GM19455 (cell line): ENCODE measurements at regions not wholly inside any gene's neighbourhood (a gene's known extent, or its start where the extent isn't known, plus 50 kb on each side); places are given as distances from the start of the nearest gene placed in this dataset.
"Not testable (repeated sequence)": the region's sequence is repeated elsewhere in the genome, so short reads cannot be mapped to it uniquely, and the experiment has no call there.

ENCODE experiments used
- ATAC-seq: cut with Tn5 transposase; IDR thresholded peaks from one replicate; pipeline ENCODE4 v1.9.1; 2021; ENCODE audit not compliant: unreplicated experiment

GRCh38 chr10:32143302-32143847, 87.2 kb upstream of the KIF5B start:
- no peak for ATAC-seq

GRCh38 chr10:32142646-32143045, 86.4 kb upstream of the KIF5B start:
- no peak for ATAC-seq

- ATAC-seq: no peak
Measured at GRCh38 chr10:32141018-32141807, 85.0 kb upstream of the KIF5B start.

- ATAC-seq: no peak
Measured at GRCh38 chr10:32140403-32140802, 84.2 kb upstream of the KIF5B start.

GRCh38 chr10:32139223-32140073, 83.2 kb upstream of the KIF5B start:
- ATAC-seq: no peak

DNA sequence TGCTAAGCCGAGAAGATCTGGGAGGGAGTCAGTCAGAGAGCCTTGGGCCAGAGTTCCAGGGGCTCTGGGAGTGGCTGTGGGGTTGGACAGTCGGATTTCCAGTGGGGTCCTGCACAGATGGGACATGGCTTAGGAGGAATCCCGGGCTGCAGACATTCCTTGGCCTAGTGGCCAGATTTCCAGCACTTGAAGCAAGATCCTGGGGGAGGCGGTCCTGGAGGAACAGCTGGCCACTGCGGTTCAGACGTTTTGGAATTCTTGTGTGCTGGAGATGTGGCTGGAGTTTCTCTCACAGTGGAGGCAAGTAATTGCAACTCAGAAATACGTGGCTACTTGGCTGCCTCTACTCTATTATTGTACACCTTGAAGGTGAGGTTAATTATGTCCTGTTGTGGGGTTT, 80.7 kb upstream of the KIF5B start:
- not testable (repeated sequence) for ATAC-seq

DNA sequence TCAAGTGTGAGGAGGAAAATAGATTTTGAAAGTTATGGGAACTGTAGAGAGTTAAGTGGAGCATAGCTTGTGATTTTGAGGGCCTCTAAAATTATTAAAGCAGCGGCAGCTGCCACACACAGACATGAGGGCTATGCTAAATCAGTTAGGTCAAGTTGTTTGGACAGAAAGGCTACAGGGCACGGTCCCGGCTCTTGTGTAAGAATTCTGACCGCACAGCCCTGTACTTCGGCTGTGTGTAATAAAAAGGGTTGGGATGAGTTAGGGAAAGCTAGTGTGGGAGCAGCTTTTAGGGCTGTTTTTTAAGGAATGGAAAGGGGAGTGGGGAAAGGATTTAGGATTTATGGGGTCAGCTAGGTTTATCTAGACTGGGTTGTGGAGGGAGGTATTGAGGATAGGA, 79.6 kb upstream of the KIF5B start:
- not testable (repeated sequence) for ATAC-seq

- ATAC-seq: no peak
Measured at GRCh38 chr10:32132357-32132946, 76.2 kb upstream of the KIF5B start.

DNA sequence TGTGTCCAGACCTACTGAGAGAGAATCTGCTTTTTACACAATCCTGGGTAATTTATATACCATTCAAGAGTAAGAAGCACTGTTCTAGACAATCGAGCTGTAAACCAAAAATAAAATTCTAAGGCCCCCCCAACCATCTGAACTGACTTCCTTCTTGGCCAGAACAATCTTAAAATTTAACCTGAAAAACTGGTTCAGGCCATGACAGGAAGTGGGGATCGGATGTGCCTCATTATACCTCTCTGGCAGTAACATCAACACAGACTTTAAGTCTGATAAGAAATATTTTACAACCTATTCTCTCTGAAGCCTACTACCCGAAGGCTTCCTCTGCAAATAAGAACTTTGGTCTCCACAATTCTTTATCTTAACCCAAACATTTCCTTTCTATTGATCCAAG, 75.2 kb upstream of the KIF5B start:
- ATAC-seq: no peak

DNA sequence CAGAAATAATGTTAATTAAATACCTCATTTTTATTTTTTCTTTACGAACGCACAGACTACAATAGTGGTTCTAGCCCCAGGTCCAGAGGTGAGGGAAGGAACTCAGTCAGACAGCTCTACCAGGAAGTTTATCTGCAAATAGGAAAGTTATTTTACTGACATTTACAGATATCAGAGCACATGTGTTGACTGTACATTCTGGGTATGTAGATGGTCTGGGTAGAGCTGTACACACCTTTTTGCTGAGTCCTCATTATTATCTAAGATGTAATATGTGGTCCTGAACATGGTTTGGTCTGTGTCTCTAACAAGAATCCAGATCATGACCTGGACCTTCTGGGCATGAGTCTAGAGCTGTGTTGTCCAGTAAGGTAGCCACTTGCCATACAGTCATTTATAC, 74.6 kb upstream of the KIF5B start:
- no peak for ATAC-seq

GRCh38 chr10:32125023-32125422, 68.8 kb upstream of the KIF5B start:
- ATAC-seq: no peak

DNA sequence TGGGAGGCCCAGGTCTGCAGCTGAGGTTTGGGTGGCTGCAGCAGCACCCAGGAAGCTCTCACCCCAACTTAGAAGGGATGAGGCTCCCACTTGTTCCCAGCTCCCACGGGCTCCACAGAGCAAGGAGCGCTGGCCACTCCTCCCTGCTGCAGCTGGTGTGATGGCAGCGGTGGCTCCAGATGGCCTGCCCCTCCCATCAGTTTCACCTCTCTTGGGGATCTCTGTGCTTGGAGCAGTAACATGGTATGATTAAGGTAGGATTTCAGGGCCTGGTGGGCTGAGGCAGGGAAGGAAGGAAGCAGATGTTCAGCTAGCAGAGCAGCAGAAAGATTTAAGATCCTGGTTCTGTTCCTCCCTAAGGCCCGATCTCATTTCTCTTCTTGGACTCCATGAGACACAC, 66.8 kb upstream of the KIF5B start:
- ATAC-seq: no peak

GRCh38 chr10:32121648-32122047, 65.4 kb upstream of the KIF5B start:
- ATAC-seq: no peak

DNA sequence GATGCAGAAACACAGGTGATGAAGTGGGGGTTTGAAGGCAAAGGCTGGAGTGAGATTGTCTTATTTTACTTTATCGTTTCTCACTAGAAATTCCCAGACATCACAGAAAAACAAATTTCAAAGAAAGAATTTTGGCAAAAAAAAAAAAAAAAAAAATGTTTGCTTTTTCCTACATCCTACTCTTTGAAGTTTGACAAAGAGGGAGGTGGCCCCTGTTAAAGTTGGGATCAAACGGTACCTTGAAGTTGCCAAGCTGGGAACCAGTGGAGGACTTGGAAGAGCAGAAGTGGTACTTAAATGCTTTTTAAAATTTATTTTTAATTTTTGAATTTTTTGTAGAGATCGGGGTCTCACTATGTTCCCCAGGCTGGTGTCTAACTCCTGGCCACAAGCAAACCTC, 63.9 kb upstream of the KIF5B start:
- ATAC-seq: no peak

GRCh38 chr10:32114508-32114907, 58.3 kb upstream of the KIF5B start:
- no peak for ATAC-seq

GRCh38 chr10:32112055-32112454, 55.8 kb upstream of the KIF5B start:
- no peak for ATAC-seq

DNA sequence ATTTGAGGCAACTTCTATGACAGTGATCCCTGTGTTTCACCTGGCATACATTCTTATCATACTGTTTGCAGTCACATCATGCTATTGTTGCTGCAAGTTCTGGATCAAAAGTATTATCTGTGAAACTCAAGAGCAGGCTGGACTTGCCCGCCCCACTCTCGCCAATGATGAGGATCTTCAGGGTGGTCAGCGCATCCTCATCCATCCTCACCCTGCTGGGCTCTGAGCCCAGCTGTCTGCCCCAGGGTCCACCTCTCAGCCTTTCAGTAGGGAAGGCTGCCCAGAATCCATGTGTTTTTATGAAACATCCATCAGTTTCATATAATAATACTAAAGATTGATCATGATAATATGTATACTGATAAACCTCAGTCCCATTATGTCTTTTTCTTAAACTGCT, 55.4 kb upstream of the KIF5B start:
- no peak for ATAC-seq

DNA sequence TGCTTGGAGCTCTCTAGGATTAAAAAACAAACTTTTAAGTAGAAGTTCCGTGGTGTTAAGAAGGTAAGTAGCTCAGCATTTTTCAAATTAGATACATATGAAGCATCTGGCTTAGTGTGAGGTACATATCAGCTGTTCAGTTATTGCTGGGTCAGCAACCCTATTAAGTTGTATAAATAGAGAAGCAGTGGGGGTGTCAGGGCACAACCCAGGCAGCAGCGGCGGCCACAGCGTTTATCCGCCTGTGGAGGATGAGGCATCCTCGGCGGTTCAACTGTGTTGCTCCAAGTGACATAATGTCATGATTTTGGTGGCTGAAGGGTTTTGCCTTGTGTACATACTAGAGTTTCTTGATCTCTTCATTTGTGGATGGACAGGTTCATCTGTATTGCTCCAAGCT, 54.6 kb upstream of the KIF5B start:
- ATAC-seq: no peak

- no peak for ATAC-seq
Measured at GRCh38 chr10:32109603-32110002, 53.4 kb upstream of the KIF5B start.
